Activated CD4-positive, alpha-beta T cell treated with anti-CD3 and anti-CD28 coated beads for 36 hours (primary cell): ENCODE measurements at regions not wholly inside any gene's neighbourhood (a gene's known extent, or its start where the extent isn't known, plus 50 kb on each side); places are given as distances from the start of the nearest gene placed in this dataset.

Experiments used
- ATAC-seq: fragments of 200-7000 bp; cut with Tn5 transposase; one replicate; pipeline ENCODE4 v1.10.0; 2021; ENCODE audit warnings: mild to moderate bottlenecking, moderate library complexity
- CTCF ChIA-PET: fragments of 350-600 bp; sonication (Branson Sonifier 250); formaldehyde crosslinking; loops from one replicate; lab custom pipeline; 2021; ENCODE audit warnings: antibody characterized with exemption; lab: Charles Lee
- POLR2A ChIA-PET: fragments of 350-600 bp; sonication (Branson Sonifier 250); formaldehyde crosslinking; loops from one replicate; lab custom pipeline; 2021; ENCODE audit warnings: antibody characterized with exemption, inconsistent platforms; lab: Charles Lee
- DNase-seq: peaks from one replicate; pipeline ENCODE4 v3.0.0-alpha.2; 2020
- H3K27ac Mint-ChIP-seq: one replicate; pipeline ENCODE4 v1.8.0; 2021; ENCODE audit warnings: mixed read lengths
- H3K27me3 Mint-ChIP-seq: one replicate; pipeline ENCODE4 v1.8.0; 2021; ENCODE audit warnings: mixed read lengths
- H3K36me3 Mint-ChIP-seq: one replicate; pipeline ENCODE4 v1.8.0; 2021; ENCODE audit warnings: low read depth, mixed read lengths
- H3K4me1 Mint-ChIP-seq: one replicate; pipeline ENCODE4 v1.8.0; 2021; ENCODE audit warnings: mixed read lengths
- H3K4me3 Mint-ChIP-seq: one replicate; pipeline ENCODE4 v1.8.0; 2021; ENCODE audit warnings: mild to moderate bottlenecking, moderate library complexity, mixed read lengths
- H3K9me3 Mint-ChIP-seq: one replicate; pipeline ENCODE4 v1.8.0; 2021; ENCODE audit warnings: low read depth, mixed read lengths
- intact Hi-C, 2 experiments: fragments of 100-400 bp; cut with DNase I in 1 of 2; cut with micrococcal nuclease in 1 of 2; formaldehyde crosslinking; loops; one replicate each; pipeline versions ENCODE4 v1.14.2 to v1.15.1; 2022 to 2024; cut with DNase I, micrococcal nuclease

- Mint-ChIP-seq H3K27me3 (peaks cover 10% of the 10 kb centered on the region), H3K4me3 (no peak overlapping the region), H3K4me1 (no peaks in the 10 kb centered on the region), H3K9me3 (no peaks in the 10 kb centered on the region), H3K36me3 (no peaks in the 10 kb centered on the region), H3K27ac (no peak overlapping the region)
- ChIA-PET CTCF (interaction anchor here (1.0 kb wide), 1 partner anchor 708 kb away, joined by 3 read pairs; no protein-coding TSS in a partner anchor), POLR2A (no interaction called here)
- intact Hi-C loops, result no loop called here
- no peak for DNase-seq
- ATAC-seq, result no peak
Observed at GRCh38 chr13:78845656-78846365, 186.9 kb upstream of the OBI1 start.

DNA sequence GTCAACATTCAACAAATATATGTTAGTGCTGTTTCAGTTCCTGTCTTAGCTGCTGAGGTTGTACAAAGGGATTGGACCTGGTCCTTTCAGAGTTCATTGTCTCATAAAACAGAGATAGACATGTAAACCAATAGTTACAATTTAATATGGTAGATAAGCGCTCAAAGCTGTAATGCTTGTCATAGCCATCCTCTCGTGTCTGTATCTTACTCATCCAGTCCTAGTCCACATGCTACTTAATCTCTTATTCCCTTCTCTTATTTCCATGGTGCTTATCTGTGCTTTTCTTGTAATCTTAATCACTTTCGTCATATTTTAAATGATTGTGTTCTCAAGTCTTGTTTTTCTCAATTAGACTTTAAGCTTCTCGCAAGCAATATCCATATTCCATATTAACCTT is 185.2 kb upstream of the OBI1 start:
- intact Hi-C loops, result no loop called here
- Mint-ChIP-seq H3K27ac (no peak overlapping the region), H3K9me3 (no peaks in the 10 kb centered on the region), H3K4me1 (no peaks in the 10 kb centered on the region), H3K36me3 (no peaks in the 10 kb centered on the region), H3K27me3 (peaks cover 8% of the 10 kb centered on the region), H3K4me3 (no peak overlapping the region)
- ChIA-PET CTCF (interaction anchor here (0.8 kb wide), 1 partner anchor 1499 kb away, joined by 3 read pairs; no protein-coding TSS in a partner anchor), POLR2A (no interaction called here)
- ATAC-seq (no peak), DNase-seq (no peak)

DNA sequence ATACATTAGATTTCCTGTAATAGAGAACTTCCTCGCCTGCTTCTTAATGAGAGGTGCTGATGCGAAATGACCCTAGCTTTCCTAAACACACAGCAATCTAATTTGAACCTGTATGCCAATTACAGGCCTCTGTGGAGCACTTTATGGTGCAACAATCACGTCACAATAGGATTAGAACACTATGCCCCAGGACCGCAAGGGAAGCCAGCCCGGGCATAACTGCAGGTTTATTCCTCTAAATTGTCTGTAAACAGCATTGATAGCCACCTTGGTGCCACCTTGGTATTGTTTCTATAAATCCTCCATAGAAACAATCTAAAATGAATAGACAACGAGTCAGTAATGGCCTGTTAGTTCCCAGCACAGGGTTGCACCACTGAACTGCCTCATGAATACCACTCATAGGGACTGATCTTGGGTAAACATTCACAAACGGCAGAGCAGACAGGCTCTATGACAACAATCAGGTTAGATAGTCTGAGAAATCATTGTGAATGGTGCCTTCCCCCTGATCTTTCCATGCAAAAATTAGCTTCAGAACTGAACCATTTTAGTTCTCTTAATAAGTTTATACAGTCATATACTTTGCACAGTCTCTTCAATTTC is 182.5 kb upstream of the OBI1 start:
- POLR2A ChIA-PET, result no interaction called here
- H3K4me3 Mint-ChIP-seq, result no peak overlapping the region

DNA sequence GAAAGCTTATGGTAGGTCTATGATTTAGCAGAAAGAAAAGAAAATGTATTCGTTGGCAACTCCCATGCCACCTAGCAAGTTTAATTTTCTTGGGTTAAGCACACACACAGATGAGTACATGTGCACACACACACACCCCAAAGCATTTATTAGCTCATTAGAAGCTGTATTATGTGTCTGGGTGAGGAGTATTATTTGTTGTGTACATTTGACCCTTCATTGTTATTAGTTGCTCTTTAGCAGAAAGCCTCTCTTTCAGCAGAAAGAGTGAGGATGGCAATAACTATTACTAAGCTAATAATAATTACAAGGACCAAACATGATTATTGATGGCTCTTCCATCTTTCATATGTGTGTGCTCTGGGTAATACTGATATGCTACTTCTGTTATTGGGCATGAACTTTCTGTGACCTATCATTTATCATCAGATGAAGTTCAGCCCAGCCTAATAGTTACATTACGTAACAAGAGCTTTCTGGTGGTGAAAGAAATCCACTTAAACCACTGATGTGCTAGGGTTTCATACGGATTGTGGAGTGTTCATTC is 177.4 kb upstream of the OBI1 start:
- no peak for DNase-seq
- intact Hi-C loops, result no loop called here
- POLR2A ChIA-PET, result no interaction called here

More for the DNA sequence above, 182.5 kb upstream of the OBI1 start:
- no peaks in the 10 kb centered on the region for H3K4me1 Mint-ChIP-seq
- H3K27ac Mint-ChIP-seq, result no peak overlapping the region
- intact Hi-C loops, result no loop called here
- DNase-seq (no peak), ATAC-seq (no peak)
- no peaks in the 10 kb centered on the region for H3K36me3 Mint-ChIP-seq
- peaks cover 8% of the 10 kb centered on the region for H3K27me3 Mint-ChIP-seq
- H3K9me3 Mint-ChIP-seq, result no peaks in the 10 kb centered on the region
- CTCF ChIA-PET, result no interaction called here

GRCh38 chr13:78832461-78832860 is 173.5 kb upstream of the OBI1 start:
- H3K27ac Mint-ChIP-seq, result no peak overlapping the region
- ATAC-seq (no peak), DNase-seq (no peak)
- POLR2A ChIA-PET, result no interaction called here
- H3K4me3 Mint-ChIP-seq, result no peak overlapping the region
- H3K27me3 Mint-ChIP-seq, result peaks cover 9% of the 10 kb centered on the region
- intact Hi-C loops, result no loop called here
- no peaks in the 10 kb centered on the region for H3K36me3 Mint-ChIP-seq
- H3K9me3 Mint-ChIP-seq, result no peaks in the 10 kb centered on the region
- CTCF ChIA-PET, result no interaction called here
- H3K4me1 Mint-ChIP-seq, result no peaks in the 10 kb centered on the region

More for the DNA sequence above, 177.4 kb upstream of the OBI1 start:
- Mint-ChIP-seq H3K27ac (no peak overlapping the region), H3K27me3 (peaks cover 3% of the 10 kb centered on the region), H3K36me3 (no peaks in the 10 kb centered on the region), H3K4me1 (no peaks in the 10 kb centered on the region), H3K4me3 (no peak overlapping the region), H3K9me3 (no peaks in the 10 kb centered on the region)
- CTCF ChIA-PET, result no interaction called here
- no peak for ATAC-seq

DNA sequence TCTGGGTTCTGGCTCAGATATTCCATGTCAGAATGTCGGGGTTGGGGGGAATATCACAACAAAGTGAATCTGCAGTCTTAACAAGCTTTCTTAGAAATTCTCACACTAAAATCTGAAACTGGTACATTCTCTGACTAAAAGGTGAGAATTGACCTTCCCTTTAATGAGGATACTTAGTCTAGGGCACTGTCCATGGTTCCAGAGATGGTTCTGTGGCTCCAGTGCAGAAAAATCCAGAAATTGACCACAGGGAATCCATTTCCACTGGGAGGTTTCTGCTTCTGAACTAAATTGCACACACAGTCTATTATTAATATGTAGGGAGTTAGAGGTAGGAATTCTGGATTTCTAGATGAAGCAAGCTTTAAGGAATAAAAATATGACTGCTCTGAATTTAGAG is 171.6 kb upstream of the OBI1 start:
- ATAC-seq, result no peak
- CTCF ChIA-PET, result no interaction called here
- Mint-ChIP-seq H3K27ac (no peak overlapping the region), H3K4me1 (no peaks in the 10 kb centered on the region), H3K9me3 (no peaks in the 10 kb centered on the region), H3K36me3 (no peaks in the 10 kb centered on the region), H3K27me3 (peaks cover 9% of the 10 kb centered on the region), H3K4me3 (no peak overlapping the region)
- POLR2A ChIA-PET, result no interaction called here
- intact Hi-C loops, result no loop called here
- DNase-seq, result no peak

GRCh38 chr13:78829821-78830220 is 170.9 kb upstream of the OBI1 start:
- H3K27me3 Mint-ChIP-seq, result peaks cover 9% of the 10 kb centered on the region
- DNase-seq (no peak), ATAC-seq (no peak)
- intact Hi-C loops, result no loop called here
- ChIA-PET POLR2A (no interaction called here), CTCF (no interaction called here)
- H3K27ac Mint-ChIP-seq, result no peak overlapping the region
- H3K4me1 Mint-ChIP-seq, result no peaks in the 10 kb centered on the region
- H3K4me3 Mint-ChIP-seq, result no peak overlapping the region
- no peaks in the 10 kb centered on the region for H3K9me3 Mint-ChIP-seq
- H3K36me3 Mint-ChIP-seq, result no peaks in the 10 kb centered on the region

- Mint-ChIP-seq H3K9me3 (no peaks in the 10 kb centered on the region), H3K4me3 (no peak overlapping the region), H3K36me3 (no peaks in the 10 kb centered on the region), H3K27ac (no peak overlapping the region), H3K27me3 (peaks cover 9% of the 10 kb centered on the region), H3K4me1 (no peaks in the 10 kb centered on the region)
- ATAC-seq (no peak), DNase-seq (no peak)
- POLR2A ChIA-PET, result interaction anchor here (0.6 kb wide), 1 partner anchor 59 kb away, joined by 7 read pairs; no protein-coding TSS in a partner anchor
- CTCF ChIA-PET, result no interaction called here
- intact Hi-C loops, result no loop called here
Observed at GRCh38 chr13:78827471-78827870, 168.5 kb upstream of the OBI1 start.

DNA sequence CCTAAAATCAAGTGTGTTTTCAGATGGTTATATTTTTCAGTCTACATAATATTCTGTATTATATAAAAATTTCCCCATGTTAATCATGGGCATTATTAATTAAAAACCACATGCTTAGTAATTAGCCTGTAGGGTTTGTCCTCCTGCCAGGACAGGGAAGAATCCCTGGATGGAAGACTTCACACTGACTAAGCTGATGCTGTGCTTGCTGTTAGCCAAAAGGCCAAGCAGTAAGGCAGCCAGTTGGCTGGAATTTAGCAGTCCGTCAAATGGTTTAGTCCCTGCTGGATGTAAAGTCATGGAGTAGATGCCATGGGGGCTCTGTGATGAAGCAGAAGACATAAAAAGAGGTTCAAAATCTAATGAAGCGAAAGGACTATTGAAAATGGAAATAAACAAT is 168.0 kb upstream of the OBI1 start:
- Mint-ChIP-seq H3K36me3 (no peaks in the 10 kb centered on the region), H3K9me3 (no peaks in the 10 kb centered on the region), H3K27me3 (peaks cover 7% of the 10 kb centered on the region), H3K4me3 (no peak overlapping the region), H3K27ac (no peak overlapping the region), H3K4me1 (no peaks in the 10 kb centered on the region)
- no peak for DNase-seq
- ChIA-PET CTCF (no interaction called here), POLR2A (no interaction called here)
- intact Hi-C loops, result no loop called here
- no peak for ATAC-seq

- ChIA-PET POLR2A (no interaction called here), CTCF (no interaction called here)
- Mint-ChIP-seq H3K4me1 (no peaks in the 10 kb centered on the region), H3K4me3 (no peak overlapping the region), H3K27ac (no peak overlapping the region), H3K36me3 (no peaks in the 10 kb centered on the region), H3K9me3 (no peaks in the 10 kb centered on the region), H3K27me3 (peaks cover 7% of the 10 kb centered on the region)
- intact Hi-C loops, result no loop called here
- ATAC-seq (no peak), DNase-seq (no peak)
Observed at GRCh38 chr13:78826312-78826711, 167.4 kb upstream of the OBI1 start.

- CTCF ChIA-PET, result no interaction called here
Observed at GRCh38 chr13:78820541-78820940, 161.6 kb upstream of the OBI1 start.

GRCh38 chr13:78816592-78816991 is 157.6 kb upstream of the OBI1 start:
- ATAC-seq (no peak), DNase-seq (no peak)
- no peak overlapping the region for H3K27ac Mint-ChIP-seq
- H3K36me3 Mint-ChIP-seq, result no peaks in the 10 kb centered on the region
- ChIA-PET CTCF (no interaction called here), POLR2A (interaction anchor here (0.6 kb wide), 1 partner anchor 309 kb away, joined by 3 read pairs; no protein-coding TSS in a partner anchor)
- no peaks in the 10 kb centered on the region for H3K9me3 Mint-ChIP-seq
- H3K27me3 Mint-ChIP-seq, result peaks cover 4% of the 10 kb centered on the region
- no peak overlapping the region for H3K4me3 Mint-ChIP-seq
- H3K4me1 Mint-ChIP-seq, result no peaks in the 10 kb centered on the region
- intact Hi-C loops, result no loop called here

More at GRCh38 chr13:78820541-78820940, 161.6 kb upstream of the OBI1 start:
- H3K4me1 Mint-ChIP-seq, result no peaks in the 10 kb centered on the region
- no peak overlapping the region for H3K4me3 Mint-ChIP-seq
- no peaks in the 10 kb centered on the region for H3K36me3 Mint-ChIP-seq
- no peak overlapping the region for H3K27ac Mint-ChIP-seq
- H3K9me3 Mint-ChIP-seq, result no peaks in the 10 kb centered on the region
- POLR2A ChIA-PET, result no interaction called here
- intact Hi-C loops, result no loop called here
- DNase-seq, result no peak
- no peak for ATAC-seq
- peaks cover 2% of the 10 kb centered on the region for H3K27me3 Mint-ChIP-seq
